ENCODE measurements at regions not wholly inside any gene's neighbourhood (a gene's known extent, or its start where the extent isn't known, plus 50 kb on each side); places are given as distances from the start of the nearest gene placed in this dataset.
"Not testable (repeated sequence)": the region's sequence is repeated elsewhere in the genome, so short reads cannot be mapped to it uniquely, and the experiment has no call there.

DNA sequence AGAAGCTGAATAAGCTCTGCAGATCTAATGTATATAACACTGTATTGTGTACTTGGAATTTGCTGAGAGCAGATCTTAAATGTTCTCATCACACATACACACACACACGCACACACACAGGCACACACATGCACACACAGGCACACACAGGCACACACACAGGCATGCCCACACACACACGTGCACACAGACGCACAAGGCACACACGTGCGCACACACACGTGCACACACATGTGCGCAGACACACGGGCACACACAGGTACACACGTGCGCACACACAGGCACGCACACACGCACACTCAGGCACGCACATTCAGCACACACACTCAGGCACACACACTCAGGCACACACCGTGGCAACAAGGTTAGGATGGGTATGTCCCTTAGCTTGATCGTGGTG, 164.5 kb upstream of the LRRC61 start:
- H3K4me3 Mint-ChIP-seq, H3K27me3 Mint-ChIP-seq, H3K9me3 Mint-ChIP-seq, H3K36me3 Mint-ChIP-seq, H3K27ac Mint-ChIP-seq, H3K4me1 Mint-ChIP-seq: not testable (repeated sequence)

DNA sequence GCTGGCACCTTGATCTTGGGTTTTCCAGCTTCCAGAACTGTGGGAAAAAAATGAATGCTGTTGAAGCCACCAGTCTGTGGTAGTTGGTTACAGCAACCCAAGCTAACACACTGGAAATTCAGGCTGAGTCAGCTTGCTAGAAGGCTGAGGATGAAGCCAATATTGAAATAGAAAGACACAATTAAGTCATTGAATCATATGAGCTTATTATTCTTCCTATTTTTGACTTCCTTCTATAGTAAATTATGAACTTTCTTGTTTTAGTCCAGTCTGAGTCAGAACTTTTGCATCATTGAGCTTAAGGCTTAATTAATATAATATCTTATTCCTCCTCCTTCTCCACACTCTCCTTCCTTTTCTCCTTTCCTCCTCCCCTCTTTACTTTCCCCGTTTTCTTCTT, 153.6 kb upstream of the LRRC61 start:
- H3K4me1 Mint-ChIP-seq, H3K27me3 Mint-ChIP-seq, H3K9me3 Mint-ChIP-seq, H3K36me3 Mint-ChIP-seq, H3K27ac Mint-ChIP-seq, H3K4me3 Mint-ChIP-seq: not testable (repeated sequence)

DNA sequence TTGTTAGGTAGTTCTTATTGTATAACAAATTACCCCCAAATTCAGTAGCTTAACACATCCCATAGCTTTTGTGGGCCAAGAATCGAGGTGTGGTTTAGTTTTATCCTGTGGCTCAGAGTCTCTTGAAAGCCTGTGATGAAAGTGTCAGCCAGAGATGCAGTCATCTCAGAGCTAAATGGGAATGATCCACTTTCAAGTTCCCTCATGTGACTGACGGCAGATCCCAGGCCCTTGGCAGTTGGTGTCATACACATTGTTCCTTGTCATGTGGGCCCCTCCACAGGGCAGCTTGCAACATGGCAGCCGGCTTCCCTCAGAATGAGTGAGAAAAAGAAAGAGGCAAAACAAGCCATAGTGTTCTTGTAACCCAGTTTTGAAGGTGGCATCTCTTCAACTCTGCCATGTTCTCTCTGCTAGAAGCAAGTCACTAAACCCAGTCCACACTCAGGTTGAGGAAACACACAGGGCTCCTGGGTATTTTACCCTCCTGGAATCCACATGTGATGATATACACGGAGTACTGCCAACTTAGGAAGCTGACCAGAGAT, 153.1 kb upstream of the LRRC61 start:
- not testable (repeated sequence) for H3K9me3 Mint-ChIP-seq, H3K4me1 Mint-ChIP-seq, H3K27me3 Mint-ChIP-seq, H3K36me3 Mint-ChIP-seq, H3K4me3 Mint-ChIP-seq, H3K27ac Mint-ChIP-seq

GRCh38 chr7:150183602-150184001, 139.6 kb upstream of the LRRC61 start:
- not testable (repeated sequence) for H3K27me3 Mint-ChIP-seq, H3K4me3 Mint-ChIP-seq, H3K9me3 Mint-ChIP-seq, H3K36me3 Mint-ChIP-seq, H3K4me1 Mint-ChIP-seq, H3K27ac Mint-ChIP-seq

GRCh38 chr7:150189963-150190362, 133.2 kb upstream of the LRRC61 start:
- H3K36me3 Mint-ChIP-seq, H3K27ac Mint-ChIP-seq, H3K9me3 Mint-ChIP-seq, H3K4me3 Mint-ChIP-seq, H3K4me1 Mint-ChIP-seq, H3K27me3 Mint-ChIP-seq: not testable (repeated sequence)

GRCh38 chr7:150192541-150192940, 130.6 kb upstream of the LRRC61 start:
- not testable (repeated sequence) for H3K9me3 Mint-ChIP-seq, H3K27me3 Mint-ChIP-seq, H3K36me3 Mint-ChIP-seq, H3K27ac Mint-ChIP-seq, H3K4me1 Mint-ChIP-seq, H3K4me3 Mint-ChIP-seq

DNA sequence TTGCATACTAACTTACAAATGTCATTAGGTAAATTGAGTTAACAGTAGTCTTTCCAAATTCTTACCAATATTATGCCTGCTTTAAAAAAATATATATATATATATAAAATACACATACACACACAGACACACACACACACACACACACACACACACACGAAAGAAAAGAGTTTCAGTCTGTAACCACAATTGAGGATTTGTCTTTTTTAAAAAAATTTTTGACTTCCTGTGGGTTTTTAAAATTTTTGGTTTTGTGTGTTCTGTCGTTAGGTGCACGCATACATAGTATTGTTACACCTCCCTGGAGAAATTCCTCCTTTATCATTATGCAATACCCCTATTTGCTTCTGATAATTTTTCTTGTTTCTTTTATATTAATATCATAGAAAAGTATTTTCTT, 129.3 kb upstream of the LRRC61 start:
- not testable (repeated sequence) for H3K27ac Mint-ChIP-seq

More for the DNA sequence above, 129.3 kb upstream of the LRRC61 start:
- not testable (repeated sequence) for H3K9me3 Mint-ChIP-seq, H3K4me1 Mint-ChIP-seq, H3K27me3 Mint-ChIP-seq, H3K4me3 Mint-ChIP-seq, H3K36me3 Mint-ChIP-seq

Data from IgD-negative memory B cell (primary cell).